ENCODE measurements at regions not wholly inside any gene's neighbourhood (a gene's known extent, or its start where the extent isn't known, plus 50 kb on each side); places are given as distances from the start of the nearest gene placed in this dataset.

- H3K27ac ChIP-seq: no peak overlapping the region
- no peak overlapping the region for H3K4me3 ChIP-seq
- intact Hi-C loops (cut with DNase I; ENCODE audit: low total_unique reads): no loop called here
- DNase-seq: no peak
- no peaks in the 10 kb centered on the region for H3K27me3 ChIP-seq
- H3K9me3 ChIP-seq: no peaks in the 10 kb centered on the region
- H3K36me3 ChIP-seq: no peaks in the 10 kb centered on the region
- H3K4me1 ChIP-seq: no peaks in the 10 kb centered on the region
- no peak for TF ChIP-seq POLR2A (IDR thresholded peaks at IDR 0.05)
These were observed 475.8 kb upstream of the LRRC4C start for GRCh38 chr11:41935241-41935640.

- Histone ChIP-seq H3K27me3 (no peaks in the 10 kb centered on the region), H3K36me3 (no peaks in the 10 kb centered on the region), H3K4me1 (no peaks in the 10 kb centered on the region), H3K27ac (no peak overlapping the region), H3K4me3 (no peak overlapping the region), H3K9me3 (no peaks in the 10 kb centered on the region)
- no peak for TF ChIP-seq CTCF (IDR thresholded peaks at IDR 0.05)
- TF ChIP-seq POLR2A (IDR thresholded peaks at IDR 0.05): no peak
- intact Hi-C loops (cut with DNase I; ENCODE audit: low total_unique reads): no loop called here
- DNase-seq: no peak
These were observed 476.3 kb upstream of the LRRC4C start for GRCh38 chr11:41935795-41936194.

- no peak for DNase-seq
- no peaks in the 10 kb centered on the region for H3K36me3 ChIP-seq
- H3K27me3 ChIP-seq: no peaks in the 10 kb centered on the region
- no peaks in the 10 kb centered on the region for H3K4me1 ChIP-seq
- H3K9me3 ChIP-seq: no peaks in the 10 kb centered on the region
- intact Hi-C loops (cut with DNase I; ENCODE audit: low total_unique reads): no loop called here
- H3K27ac ChIP-seq: no peak overlapping the region
- no peak for TF ChIP-seq CTCF (IDR thresholded peaks at IDR 0.05)
- TF ChIP-seq POLR2A (IDR thresholded peaks at IDR 0.05): no peak
- no peak overlapping the region for H3K4me3 ChIP-seq
These were observed 484.2 kb upstream of the LRRC4C start for GRCh38 chr11:41943656-41944055.

- DNase-seq: no peak
- Histone ChIP-seq H3K27me3 (no peaks in the 10 kb centered on the region), H3K9me3 (no peaks in the 10 kb centered on the region), H3K27ac (no peak overlapping the region), H3K4me3 (no peak overlapping the region), H3K4me1 (no peaks in the 10 kb centered on the region), H3K36me3 (no peaks in the 10 kb centered on the region)
- intact Hi-C loops (cut with DNase I; ENCODE audit: low total_unique reads): no loop called here
- TF ChIP-seq POLR2A (IDR thresholded peaks at IDR 0.05): no peak
- no peak for TF ChIP-seq CTCF (IDR thresholded peaks at IDR 0.05)
These were observed 487.9 kb upstream of the LRRC4C start for GRCh38 chr11:41947392-41947791.

GRCh38 chr11:41950470-41951143, 491.2 kb upstream of the LRRC4C start:
- H3K36me3 ChIP-seq: no peaks in the 10 kb centered on the region
- no peak for DNase-seq
- no peaks in the 10 kb centered on the region for H3K4me1 ChIP-seq
- H3K27ac ChIP-seq: no peak overlapping the region
- no peaks in the 10 kb centered on the region for H3K27me3 ChIP-seq
- intact Hi-C loops (cut with DNase I; ENCODE audit: low total_unique reads): no loop called here
- no peak for TF ChIP-seq CTCF (IDR thresholded peaks at IDR 0.05)
- no peak for TF ChIP-seq POLR2A (IDR thresholded peaks at IDR 0.05)
- no peak overlapping the region for H3K4me3 ChIP-seq
- no peaks in the 10 kb centered on the region for H3K9me3 ChIP-seq

GRCh38 chr11:41954034-41954433, 494.6 kb upstream of the LRRC4C start:
- H3K27me3 ChIP-seq: no peaks in the 10 kb centered on the region
- no peak for TF ChIP-seq POLR2A (IDR thresholded peaks at IDR 0.05)
- no peak for TF ChIP-seq CTCF (IDR thresholded peaks at IDR 0.05)

More at GRCh38 chr11:41954034-41954433, 494.6 kb upstream of the LRRC4C start:
- no peak for DNase-seq
- Histone ChIP-seq H3K4me3 (no peak overlapping the region), H3K9me3 (no peaks in the 10 kb centered on the region), H3K27ac (no peak overlapping the region), H3K4me1 (no peaks in the 10 kb centered on the region), H3K36me3 (no peaks in the 10 kb centered on the region)
- intact Hi-C loops (cut with DNase I; ENCODE audit: low total_unique reads): no loop called here

Data from uterus (tissue), 3 donors.